ENCODE measurements at regions not wholly inside any gene's neighbourhood (a gene's known extent, or its start where the extent isn't known, plus 50 kb on each side); places are given as distances from the start of the nearest gene placed in this dataset.

DNA sequence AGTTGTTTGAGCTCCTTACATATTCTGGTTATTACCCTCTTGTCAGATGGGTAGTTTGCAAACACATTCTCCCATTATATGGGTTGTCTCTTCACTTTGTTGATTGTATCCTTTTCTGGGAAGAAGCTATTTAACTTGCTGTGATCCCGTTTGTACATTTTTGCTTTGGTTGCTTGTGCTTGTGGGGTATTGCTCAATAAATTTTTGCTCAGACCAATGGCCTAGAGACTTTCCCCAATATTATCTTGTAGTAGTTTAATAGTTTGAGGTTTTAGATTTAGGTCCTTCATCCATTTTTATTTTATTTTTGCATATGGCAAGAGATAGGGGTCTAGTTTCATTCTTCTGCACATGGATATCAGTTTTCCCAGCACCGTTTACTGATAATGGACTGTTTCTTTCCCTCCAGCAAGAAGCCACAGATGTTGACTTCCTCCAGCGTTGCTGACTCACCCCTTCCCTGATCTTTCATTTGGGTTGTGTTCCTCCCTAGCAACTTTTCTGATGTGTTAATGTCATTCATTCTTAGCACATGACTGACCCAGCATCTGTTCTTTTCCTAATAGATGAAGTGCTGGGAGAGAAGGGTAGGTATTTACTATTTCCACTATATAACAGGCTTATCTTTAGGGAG lies 166.7 kb upstream of the SGO1 start:
- CTCF ChIA-PET (ENCODE audit: partially characterized antibody) = interaction anchor here (0.6 to 0.9 kb wide), 2 partner anchors 10 to 1541 kb away, joined by 3 to 5 read pairs; no protein-coding TSS in a partner anchor
- H3K4me1 ChIP-seq (replicated peaks in 1 of 4; ENCODE audit: control insufficient read depth in 3 of 4, insufficient read depth in 4 of 4, low read length in 3 of 4) = no peaks in the 10 kb centered on the region
- H3K36me3 ChIP-seq (ENCODE audit: control insufficient read depth in 2 of 4, insufficient read depth in 4 of 4, low read length in 3 of 4) = no peaks in the 10 kb centered on the region
- H3K79me1 ChIP-seq (ENCODE audit: low read depth, low read length) = no peaks in the 10 kb centered on the region
- no peak overlapping the region for H2AK5ac ChIP-seq (ENCODE audit: low read depth, low read length)
- H2BK5ac ChIP-seq (ENCODE audit: low read depth, low read length) = no peak overlapping the region
- H3K4me2 ChIP-seq (ENCODE audit: insufficient read depth in 1 of 2, low read depth in 2 of 2, low read length in 2 of 2) = no peak overlapping the region
- H3K56ac ChIP-seq (replicated peaks; ENCODE audit: insufficient read length, low read depth, low read length) = no peak overlapping the region
- no peak for TF ChIP-seq MAFK (IDR thresholded peaks at IDR 0.05; ENCODE audit: low read depth, low read length)
- no peak for TF ChIP-seq EGR1 (IDR thresholded peaks at IDR 0.05; ENCODE audit: borderline replicate concordance, low read depth, low read length)
- no peak for TF ChIP-seq HDAC6 (IDR thresholded peaks at IDR 0.05; ENCODE audit: low read depth, low read length)
- no peak for TF ChIP-seq RXRA (IDR thresholded peaks at IDR 0.05; ENCODE audit: insufficient read depth, low read depth, low read length)
- TF ChIP-seq NRF1 (IDR thresholded peaks at IDR 0.05; ENCODE audit: low read depth, low read length) = no peak
- no peak for TF ChIP-seq BACH1 (IDR thresholded peaks at IDR 0.05; ENCODE audit: low read length)
- no peak for TF ChIP-seq RNF2 (IDR thresholded peaks at IDR 0.05; ENCODE audit: borderline replicate concordance, low read depth, low read length, missing control alignments, poor library complexity, severe bottlenecking)
- TF ChIP-seq BCL11A (IDR thresholded peaks at IDR 0.05; ENCODE audit: low read depth in 2 of 2, low read length in 2 of 2) = no peak
- no peak for TF ChIP-seq JUN (IDR thresholded peaks at IDR 0.05; ENCODE audit: low read depth, low read length)
- TF ChIP-seq TAF1 (IDR thresholded peaks at IDR 0.05; ENCODE audit: low read depth, low read length) = no peak
- TF ChIP-seq EP300 (IDR thresholded peaks at IDR 0.05; ENCODE audit: borderline replicate concordance in 1 of 2, low read depth in 2 of 2, low read length in 2 of 2) = no peak
- TF ChIP-seq POLR2AphosphoS5 (IDR thresholded peaks at IDR 0.05; ENCODE audit: low read depth, low read length) = no peak
- H3K9me3 ChIP-seq (ENCODE audit: insufficient read depth in 2 of 2, low read depth in 1 of 2, low read length in 1 of 2) = no peaks in the 10 kb centered on the region
- no peaks in the 10 kb centered on the region for H4K20me1 ChIP-seq (replicated peaks in 1 of 2; ENCODE audit: control insufficient read depth in 1 of 2, insufficient read depth in 2 of 2, low read length in 2 of 2)
- H2BK15ac ChIP-seq (ENCODE audit: low read length) = no peak overlapping the region
- H4K5ac ChIP-seq (ENCODE audit: insufficient read length, low read depth, low read length) = no peak overlapping the region
- H3K9ac ChIP-seq (replicated peaks in 1 of 4; ENCODE audit: extremely low read depth in 1 of 4, low read depth in 3 of 4, low read length in 3 of 4) = no peak overlapping the region
- no peak overlapping the region for H2AFZ ChIP-seq (ENCODE audit: low read length)
- no peak overlapping the region for H2BK12ac ChIP-seq (ENCODE audit: low read depth, low read length)
- no peak overlapping the region for H3K23ac ChIP-seq (ENCODE audit: insufficient read length)
- no peaks in the 10 kb centered on the region for H3K27me3 ChIP-seq (replicated peaks in 1 of 4; ENCODE audit: control insufficient read depth in 3 of 4, extremely low read depth in 1 of 4, insufficient read depth in 3 of 4, low read length in 3 of 4)
- H3K14ac ChIP-seq (ENCODE audit: insufficient read length) = no peak overlapping the region
- no peak overlapping the region for H3K4ac ChIP-seq (replicated peaks; ENCODE audit: insufficient read length, low read depth, low read length)
- H4K8ac ChIP-seq (ENCODE audit: extremely low read depth, insufficient read depth, low read length) = no peak overlapping the region
- POLR2A ChIA-PET (ENCODE audit: partially characterized antibody) = no interaction called here
- no peak overlapping the region for H2BK120ac ChIP-seq (replicated peaks; ENCODE audit: low read depth, low read length)
- no peak overlapping the region for H4K91ac ChIP-seq (replicated peaks; ENCODE audit: insufficient read length, low read length)
- DNase-seq (ENCODE audit: low read depth in 1 of 2, low spot score in 2 of 2) (no peak), FAIRE-seq (no peak)
- 79% methylated on average over 3 of the region's 3 CpGs; no CpG with 5 or more reads in 1 of the 2 experiments for WGBS, 2 experiments (ENCODE audit: extremely low coverage in 1 of 2, insufficient coverage in 1 of 2, insufficient read length in 1 of 2, insufficient replicate concordance in 2 of 2, low coverage in 1 of 2, low lambda C conversion rate in 2 of 2, missing lambda C conversion rate in 1 of 2)
- no peak overlapping the region for H3K4me3 ChIP-seq (ENCODE audit: extremely low read depth in 1 of 4, insufficient read depth in 2 of 4, low read depth in 3 of 4, low read length in 4 of 4)
- H3K18ac ChIP-seq (ENCODE audit: extremely low read depth, low read length) = no peak overlapping the region
- H3K23me2 ChIP-seq (ENCODE audit: low read depth, low read length) = no peaks in the 10 kb centered on the region
- H3K27ac ChIP-seq (ENCODE audit: low read depth, low read length) = no peak overlapping the region
- H3K79me2 ChIP-seq (ENCODE audit: control insufficient read depth in 1 of 2, insufficient read depth in 2 of 2, low read length in 2 of 2) = no peaks in the 10 kb centered on the region
- no peak overlapping the region for H2BK20ac ChIP-seq (ENCODE audit: low read length)
